ENCODE measurements at regions not wholly inside any gene's neighbourhood (a gene's known extent, or its start where the extent isn't known, plus 50 kb on each side); places are given as distances from the start of the nearest gene placed in this dataset.
"Not testable (repeated sequence)": the region's sequence is repeated elsewhere in the genome, so short reads cannot be mapped to it uniquely, and the experiment has no call there.

- DNase-seq (ENCODE audit: low read depth in 2 of 2): not testable (repeated sequence)
These were observed 107.4 kb downstream of the RTP4 start for GRCh38 chr3:187475613-187476012.

- no peak for DNase-seq (ENCODE audit: low read depth in 2 of 2)
These were observed 105.7 kb downstream of the RTP4 start for GRCh38 chr3:187473778-187474406.

GRCh38 chr3:187466306-187466705 is 98.1 kb downstream of the RTP4 start:
- not testable (repeated sequence) for DNase-seq (ENCODE audit: low read depth in 2 of 2)

DNA sequence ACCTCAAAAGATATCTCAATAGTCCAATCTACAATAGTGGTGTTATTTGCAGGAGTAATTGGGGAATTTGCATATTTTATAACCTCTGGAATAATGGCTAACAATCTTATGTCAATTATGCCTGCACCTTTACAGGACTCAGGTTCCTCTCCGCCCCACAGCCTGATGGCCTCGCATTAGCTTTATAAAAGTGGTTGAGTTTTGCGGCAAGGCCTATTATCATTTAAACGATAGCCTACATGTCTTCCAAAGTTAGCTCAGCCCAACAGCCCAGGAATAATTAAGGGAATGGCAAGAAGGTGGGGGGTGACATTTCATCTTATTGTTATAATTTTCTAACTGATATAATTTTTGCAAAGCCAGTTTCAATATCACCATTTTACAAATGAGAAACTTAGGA is 97.3 kb downstream of the RTP4 start:
- DNase-seq (ENCODE audit: low read depth in 2 of 2): no peak

DNA sequence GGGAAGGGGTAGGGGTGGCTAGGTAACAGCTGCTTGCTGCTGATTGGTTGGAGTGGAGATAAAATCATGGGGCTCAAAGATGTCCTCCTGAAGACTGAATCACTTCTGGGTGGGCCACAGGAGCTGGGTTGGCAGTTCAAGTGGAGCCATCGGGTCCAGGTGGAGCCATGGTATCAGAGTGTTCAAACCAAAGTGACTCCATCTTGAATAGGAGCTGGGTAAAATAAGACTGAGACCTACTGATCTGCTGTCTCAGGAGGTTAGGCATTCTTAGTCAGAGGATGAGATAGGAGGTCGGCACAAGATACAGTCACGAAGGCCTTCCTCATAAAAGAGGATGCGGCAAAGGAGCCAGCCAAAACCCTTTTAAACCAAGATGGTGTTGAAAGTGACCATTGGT is 96.5 kb downstream of the RTP4 start:
- no peak for DNase-seq (ENCODE audit: low read depth in 2 of 2)

- DNase-seq (ENCODE audit: low read depth in 2 of 2): no peak
These were observed 90.7 kb downstream of the RTP4 start for GRCh38 chr3:187458921-187459320.

DNA sequence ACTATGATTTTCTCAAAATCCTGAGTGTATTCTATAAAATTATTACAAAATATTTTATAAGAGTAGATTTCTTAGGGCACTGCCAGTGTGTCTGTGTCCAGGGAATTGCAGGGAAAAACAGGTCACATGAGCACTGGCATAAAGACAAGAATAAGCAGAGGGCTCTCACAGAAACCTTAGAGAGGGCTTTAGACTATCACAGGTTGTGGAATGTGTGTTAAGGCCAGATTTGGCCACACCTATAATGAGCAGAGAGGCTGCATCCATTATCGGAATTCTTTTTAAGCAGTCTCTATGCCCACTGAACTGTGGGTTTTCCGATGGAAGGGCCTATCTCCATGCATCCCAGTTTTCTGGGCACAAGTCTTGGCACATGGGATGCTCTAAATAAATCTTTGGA is 90.2 kb downstream of the RTP4 start:
- no peak for DNase-seq (ENCODE audit: low read depth in 2 of 2)

- no peak for DNase-seq (ENCODE audit: low read depth in 2 of 2)
These were observed 88.1 kb downstream of the RTP4 start for GRCh38 chr3:187456250-187456649.

- DNase-seq (ENCODE audit: low read depth in 2 of 2): no peak
These were observed 86.1 kb downstream of the RTP4 start for GRCh38 chr3:187454085-187454815.

DNA sequence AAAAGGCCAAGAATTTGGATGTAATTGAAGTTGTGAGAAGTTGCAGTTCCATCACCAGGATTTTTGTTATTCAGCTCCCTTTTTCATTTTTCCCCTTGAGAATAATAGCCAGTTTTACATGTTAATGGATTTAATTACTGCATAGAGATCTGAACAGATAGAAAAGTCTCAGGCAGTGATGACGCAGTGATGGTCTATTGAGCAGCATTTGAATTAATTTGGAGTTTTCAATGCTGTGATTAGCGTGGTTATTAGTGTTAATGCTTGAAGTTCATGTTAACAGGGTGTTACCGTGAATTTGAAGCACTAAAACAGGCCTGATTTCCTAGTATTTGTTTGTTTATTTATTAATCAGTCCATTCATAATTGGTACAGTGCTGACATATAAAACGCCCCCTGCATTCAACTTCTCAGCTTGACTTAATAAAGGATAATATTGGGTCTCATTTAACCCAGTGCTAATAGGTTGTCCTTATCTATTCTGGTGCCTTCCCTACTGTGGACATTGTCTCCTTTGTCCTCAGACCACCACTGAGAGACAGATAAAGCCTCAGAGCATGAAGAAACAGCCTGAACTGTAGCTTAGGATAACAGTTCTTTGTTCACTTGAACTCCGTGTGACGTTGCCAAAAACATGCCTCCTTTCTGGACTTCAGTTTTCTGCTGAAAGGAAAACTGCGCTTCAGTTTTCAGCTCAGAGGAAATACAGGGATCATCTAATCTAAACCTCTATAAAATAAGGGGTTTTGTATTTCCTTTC is 82.4 kb downstream of the RTP4 start:
- no peak for DNase-seq (ENCODE audit: low read depth in 2 of 2)

- DNase-seq (ENCODE audit: low read depth in 2 of 2): no peak
These were observed 80.5 kb downstream of the RTP4 start for GRCh38 chr3:187448674-187449073.

DNA sequence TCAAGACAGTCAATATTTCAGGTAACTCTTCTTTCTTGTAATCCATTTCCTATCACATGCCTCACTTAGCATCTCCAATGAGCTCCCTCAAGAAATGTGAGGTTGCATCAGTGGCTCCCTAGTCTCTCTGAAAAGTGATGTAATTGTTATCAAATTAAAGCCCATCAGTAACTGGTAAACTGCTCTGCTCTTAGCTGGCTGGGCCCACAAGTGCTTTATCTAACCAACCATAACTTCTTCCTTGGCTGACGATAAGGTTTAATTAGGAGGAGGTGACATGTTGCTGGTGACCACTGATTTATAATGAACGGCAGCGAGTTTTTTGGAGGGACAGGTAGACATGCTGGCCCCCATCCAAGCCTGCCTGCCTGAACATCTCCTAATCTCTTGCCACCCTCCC is 79.6 kb downstream of the RTP4 start:
- DNase-seq (ENCODE audit: low read depth in 2 of 2): no peak

GRCh38 chr3:187445356-187445755 is 77.2 kb downstream of the RTP4 start:
- DNase-seq (ENCODE audit: low read depth in 2 of 2): no peak

DNA sequence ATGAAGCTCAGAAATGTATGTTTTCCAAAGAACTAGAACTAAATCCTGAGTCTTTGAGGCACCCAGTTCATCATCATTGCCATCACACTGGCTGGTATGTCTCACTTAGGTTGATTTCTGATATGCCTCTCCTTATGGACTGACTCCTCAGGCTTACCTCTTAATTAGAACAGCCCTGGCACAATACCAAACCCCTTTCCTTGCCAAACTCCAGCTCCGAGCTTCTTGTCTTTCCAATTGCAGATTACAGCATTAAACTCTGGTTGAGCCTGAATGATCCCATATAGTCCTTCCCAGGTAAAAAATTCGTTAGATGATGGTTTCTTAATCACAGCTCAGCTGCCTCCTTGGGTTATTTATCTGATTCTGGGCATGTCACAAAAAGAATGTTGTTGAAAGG is 66.3 kb downstream of the RTP4 start:
- no peak for DNase-seq (ENCODE audit: low read depth in 2 of 2)

DNA sequence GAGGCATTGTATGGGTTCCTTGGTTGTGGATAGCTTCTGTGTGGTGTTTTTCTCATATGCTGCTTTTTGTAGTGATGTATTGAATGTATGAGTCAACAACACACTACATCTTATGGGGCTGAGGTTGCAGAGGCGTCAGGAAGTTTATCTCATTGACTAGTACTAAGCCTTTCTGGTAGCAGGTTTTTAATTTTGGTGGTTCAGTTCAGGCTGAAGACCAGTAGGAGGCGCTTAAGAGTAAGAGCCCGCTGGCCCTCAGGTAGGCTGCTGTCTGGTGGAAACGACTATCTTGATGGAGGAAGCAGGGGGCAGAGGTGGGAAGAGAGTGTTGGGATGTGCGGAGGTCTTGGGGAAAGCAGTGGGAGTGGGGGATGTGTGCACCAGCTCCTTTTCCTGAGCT is 62.4 kb downstream of the RTP4 start:
- no peak for DNase-seq (ENCODE audit: low read depth in 2 of 2)
